Stimulated activated naive CD4-positive, alpha-beta T cell (primary cell): ENCODE measurements at regions not wholly inside any gene's neighbourhood (a gene's known extent, or its start where the extent isn't known, plus 50 kb on each side); places are given as distances from the start of the nearest gene placed in this dataset.
"Not testable (repeated sequence)": the region's sequence is repeated elsewhere in the genome, so short reads cannot be mapped to it uniquely, and the experiment has no call there.

Source experiments
- DNase-seq, 6 experiments: peaks; one replicate each; lab custom pipeline; 2025; lab: John Stamatoyannopoulos, UW

- no peak for DNase-seq
These were observed 413.3 kb upstream of the DPP6 start for GRCh38 chr7:153638821-153639435.

- no peak for DNase-seq
These were observed 411.6 kb upstream of the DPP6 start for GRCh38 chr7:153640586-153640985.

GRCh38 chr7:153641199-153641598 lies 411.0 kb upstream of the DPP6 start:
- DNase-seq: no peak

GRCh38 chr7:153642989-153643388 lies 409.2 kb upstream of the DPP6 start:
- no peak for DNase-seq

GRCh38 chr7:153657182-153657800 lies 394.9 kb upstream of the DPP6 start:
- DNase-seq: no peak

GRCh38 chr7:153675131-153675530 lies 377.1 kb upstream of the DPP6 start:
- no peak for DNase-seq

- DNase-seq: no peak
These were observed 369.6 kb upstream of the DPP6 start for GRCh38 chr7:153682628-153683027.

- DNase-seq: no peak
These were observed 356.0 kb upstream of the DPP6 start for GRCh38 chr7:153696242-153696641.

- DNase-seq: no peak
These were observed 354.2 kb upstream of the DPP6 start for GRCh38 chr7:153698046-153698445.

GRCh38 chr7:153701678-153702077 lies 350.5 kb upstream of the DPP6 start:
- no peak for DNase-seq

GRCh38 chr7:153723892-153724291 lies 328.3 kb upstream of the DPP6 start:
- DNase-seq: not testable (repeated sequence)

GRCh38 chr7:153731504-153731903 lies 320.7 kb upstream of the DPP6 start:
- DNase-seq: not testable (repeated sequence)

- not testable (repeated sequence) for DNase-seq
These were observed 308.8 kb upstream of the DPP6 start for GRCh38 chr7:153743434-153743833.

- not testable (repeated sequence) for DNase-seq
These were observed 304.2 kb upstream of the DPP6 start for GRCh38 chr7:153747969-153748368.

- DNase-seq: not testable (repeated sequence)
These were observed 303.3 kb upstream of the DPP6 start for GRCh38 chr7:153748885-153749284.

- not testable (repeated sequence) for DNase-seq
These were observed 286.3 kb upstream of the DPP6 start for GRCh38 chr7:153765869-153766268.

- not testable (repeated sequence) for DNase-seq
These were observed 285.3 kb upstream of the DPP6 start for GRCh38 chr7:153766926-153767325.

- no peak for DNase-seq
These were observed 279.2 kb upstream of the DPP6 start for GRCh38 chr7:153772966-153773365.

- DNase-seq: not testable (repeated sequence)
These were observed 275.3 kb upstream of the DPP6 start for GRCh38 chr7:153776940-153777339.

GRCh38 chr7:153797363-153797762 lies 254.8 kb upstream of the DPP6 start:
- not testable (repeated sequence) for DNase-seq

- DNase-seq: no peak
These were observed 244.1 kb upstream of the DPP6 start for GRCh38 chr7:153808117-153808516.

- DNase-seq: no peak
These were observed 222.7 kb upstream of the DPP6 start for GRCh38 chr7:153829525-153829924.

- no peak for DNase-seq
These were observed 220.0 kb upstream of the DPP6 start for GRCh38 chr7:153832160-153832559.

- DNase-seq: no peak
These were observed 217.1 kb upstream of the DPP6 start for GRCh38 chr7:153835103-153835502.
